ENCODE measurements at regions not wholly inside any gene's neighbourhood (a gene's known extent, or its start where the extent isn't known, plus 50 kb on each side); places are given as distances from the start of the nearest gene placed in this dataset.

DNA sequence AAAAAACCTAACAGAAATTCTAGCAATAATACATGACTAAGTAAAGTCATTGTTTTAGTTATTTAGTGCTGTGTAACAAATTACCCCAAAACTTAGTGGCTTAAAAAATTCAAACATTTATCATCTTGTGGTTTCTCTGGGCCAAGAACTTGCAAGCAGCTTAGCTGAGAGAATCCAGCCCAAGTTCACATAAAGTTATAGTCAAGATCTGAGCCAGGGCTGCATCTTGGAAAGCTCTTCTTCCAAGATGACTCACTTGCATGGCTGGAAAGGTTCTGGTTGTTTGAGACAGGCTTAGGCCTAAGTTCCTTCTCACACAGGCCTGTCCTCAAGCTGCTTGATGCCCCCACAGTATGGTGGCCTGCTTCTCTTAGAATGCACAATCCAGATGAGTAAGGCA, 217.8 kb upstream of the TSHZ2 start:
- Histone ChIP-seq H4K20me1 (ENCODE audit: control insufficient read depth, insufficient read depth) (no peaks in the 10 kb centered on the region), H3K36me3 (ENCODE audit: control insufficient read depth in 2 of 2, insufficient read depth in 2 of 2, low read length in 1 of 2) (no peaks in the 10 kb centered on the region), H2AFZ (ENCODE audit: control insufficient read depth, low read depth, low read length) (no peak overlapping the region), H3K27ac (ENCODE audit: control insufficient read depth, insufficient read depth) (no peak overlapping the region), H3K9me3 (replicated peaks; ENCODE audit: control insufficient read depth, insufficient read depth, low read length) (no peaks in the 10 kb centered on the region), H3K4me2 (ENCODE audit: control insufficient read depth, insufficient read depth) (no peak overlapping the region), H3K4me1 (ENCODE audit: control insufficient read depth, insufficient read depth, low read length) (no peaks in the 10 kb centered on the region), H3K4me3 (no peak overlapping the region), H3K79me2 (ENCODE audit: control insufficient read depth, insufficient read depth, low read length) (no peaks in the 10 kb centered on the region), H3K27me3 (replicated peaks in 1 of 2; ENCODE audit: control insufficient read depth in 2 of 2, insufficient read depth in 2 of 2, low read length in 1 of 2) (no peaks in the 10 kb centered on the region), H3K9ac (ENCODE audit: control insufficient read depth, insufficient read depth, low read length) (no peak overlapping the region)
- FAIRE-seq (no peak), DNase-seq (ENCODE audit: low read depth, low spot score) (no peak), ATAC-seq (no peak)
- TF ChIP-seq CBX5 (IDR thresholded peaks at IDR 0.05; ENCODE audit: low read depth) (no peak), WRNIP1 (IDR thresholded peaks at IDR 0.05; ENCODE audit: borderline replicate concordance, low read depth, low read length) (no peak), SREBF1 (IDR thresholded peaks at IDR 0.05; ENCODE audit: low read length) (no peak), RB1 (IDR thresholded peaks at IDR 0.05; ENCODE audit: borderline replicate concordance) (no peak), USF2 (IDR thresholded peaks at IDR 0.05; ENCODE audit: borderline replicate concordance, low read depth, low read length) (no peak), BRCA1 (IDR thresholded peaks at IDR 0.05; ENCODE audit: low read depth, low read length) (no peak), IRF3 (IDR thresholded peaks at IDR 0.05) (no peak), CBX3 (IDR thresholded peaks at IDR 0.05; ENCODE audit: borderline replicate concordance, low read depth) (no peak), GABPA (IDR thresholded peaks at IDR 0.05; ENCODE audit: low read depth) (no peak), TBL1XR1 (IDR thresholded peaks at IDR 0.05; ENCODE audit: low read depth, low read length) (no peak), SMAD5 (IDR thresholded peaks at IDR 0.05; ENCODE audit: low read depth) (no peak), POLR2A (IDR thresholded peaks at IDR 0.05; ENCODE audit: low read depth, low read length) (no peak), MTA3 (IDR thresholded peaks at IDR 0.05; ENCODE audit: borderline replicate concordance, low read length) (no peak), TCF3 (IDR thresholded peaks at IDR 0.05; ENCODE audit: borderline replicate concordance, insufficient read depth, low read depth, low read length) (no peak), SPI1 (IDR thresholded peaks at IDR 0.05; ENCODE audit: borderline replicate concordance, insufficient read depth, low read depth, low read length) (no peak), ZBTB11 (CRISPR knock-in tag; IDR thresholded peaks at IDR 0.05) (no peak), BCL3 (IDR thresholded peaks at IDR 0.05; ENCODE audit: borderline replicate concordance, insufficient read depth, low read depth, low read length, poor library complexity, severe bottlenecking) (no peak), EP300 (IDR thresholded peaks at IDR 0.05; ENCODE audit: borderline replicate concordance in 1 of 2, control insufficient read depth in 1 of 2, low read depth in 2 of 2, low read length in 2 of 2) (no peak)
- TF ChIP-seq, protein P1, sequence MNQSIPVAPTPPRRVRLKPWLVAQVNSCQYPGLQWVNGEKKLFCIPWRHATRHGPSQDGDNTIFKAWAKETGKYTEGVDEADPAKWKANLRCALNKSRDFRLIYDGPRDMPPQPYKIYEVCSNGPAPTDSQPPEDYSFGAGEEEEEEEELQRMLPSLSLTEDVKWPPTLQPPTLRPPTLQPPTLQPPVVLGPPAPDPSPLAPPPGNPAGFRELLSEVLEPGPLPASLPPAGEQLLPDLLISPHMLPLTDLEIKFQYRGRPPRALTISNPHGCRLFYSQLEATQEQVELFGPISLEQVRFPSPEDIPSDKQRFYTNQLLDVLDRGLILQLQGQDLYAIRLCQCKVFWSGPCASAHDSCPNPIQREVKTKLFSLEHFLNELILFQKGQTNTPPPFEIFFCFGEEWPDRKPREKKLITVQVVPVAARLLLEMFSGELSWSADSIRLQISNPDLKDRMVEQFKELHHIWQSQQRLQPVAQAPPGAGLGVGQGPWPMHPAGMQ (IDR thresholded peaks at IDR 0.05; ENCODE audit: borderline replicate concordance): no peak
- intact Hi-C loops (cut with micrococcal nuclease; ENCODE audit: unreplicated experiment) (no loop called here), in situ Hi-C loops (cut with MboI) (no loop called here)
- SMC1A ChIA-PET (ENCODE audit: uncharacterized antibody, unreplicated experiment): interaction anchor here (1.1 kb wide), 1 partner anchor 21 kb away, joined by 3 read pairs; no protein-coding TSS in a partner anchor
- CTCF ChIA-PET: no interaction called here
- RAD21 ChIA-PET (ENCODE audit: unreplicated experiment): no interaction called here
- POLR2A ChIA-PET: no interaction called here
- no TSS peak for BruUV-seq (replicated peaks)

Data from GM12878 (cell line).